Adrenal gland (tissue), 9 donors: ENCODE measurements at regions not wholly inside any gene's neighbourhood (a gene's known extent, or its start where the extent isn't known, plus 50 kb on each side); places are given as distances from the start of the nearest gene placed in this dataset.
"Not testable (repeated sequence)": the region's sequence is repeated elsewhere in the genome, so short reads cannot be mapped to it uniquely, and the experiment has no call there.

Source experiments
- DNase-seq, 7 donors: peaks; one replicate each; pipeline ENCODE4 v3.0.0-alpha.2; 2019 to 2020
- H3K27ac ChIP-seq, 5 donors: fragments of 200-600 bp; sonication (generic) in 4 of 5; 1 replicate in 3 of 5; 2 replicates in 2 of 5; pipeline versions ENCODE4 v1.5.1 to v1.8.0; 2016 to 2020; ENCODE audit warnings: mild to moderate bottlenecking in 1 of 5
- H3K27me3 ChIP-seq: fragments of 200-600 bp; 2 replicates; pipeline ENCODE4 v1.8.0; 2021
- H3K36me3 ChIP-seq, 2 donors: fragments of 200-600 bp; replicated peaks in 1 of 2; 1 replicate in 1 of 2; 2 replicates in 1 of 2; pipeline versions ENCODE4 v1.5.1 to v1.8.0; 2018 to 2022
- H3K4me1 ChIP-seq, 2 donors: fragments of 200-600 bp; replicated peaks in 1 of 2; 1 replicate in 1 of 2; 2 replicates in 1 of 2; pipeline versions ENCODE4 v1.5.1 to v1.8.0; 2018 to 2021
- H3K4me3 ChIP-seq, 4 donors: fragments of 200-600 bp; sonication (generic) in 3 of 4; one replicate each; pipeline ENCODE4 v1.5.1; 2016 to 2018
- H3K9me3 ChIP-seq, 3 donors: fragments of 200-600 bp; sonication (generic) in 1 of 3; replicated peaks in 1 of 3; 1 replicate in 2 of 3; 2 replicates in 1 of 3; pipeline versions ENCODE4 v1.5.1 to v1.8.0; 2016 to 2021
- CTCF ChIP-seq, 6 experiments: fragments of 450-650 bp in 4 of 6; fragments of 200-600 bp in 2 of 6; sonication (generic) in 1 of 6; IDR thresholded peaks; 1 replicate in 5 of 6; 2 replicates in 1 of 6; pipeline versions ENCODE4 v1.5.1 to v1.8.0; 2016 to 2021; ENCODE audit warnings: antibody characterized with exemption in 6 of 6, mild to moderate bottlenecking in 2 of 6, moderate library complexity in 1 of 6
- POLR2A ChIP-seq, 2 donors: fragments of 450-650 bp; IDR thresholded peaks; one replicate each; pipeline ENCODE4 v1.6.1; 2017; ENCODE audit warnings: antibody characterized with exemption in 2 of 2, mild to moderate bottlenecking in 2 of 2, moderate library complexity in 1 of 2
- WGBS, 4 donors: extraction: QIAGEN DNeasy Blood & Tissue Kit in 2 of 4; methylation state at CpG; one replicate each; pipeline versions ENCODE4 v1.1.5 to v1.1.7; 2013 to 2017; 5-methylcytosine and 5-hydroxymethylcytosine counted together
- intact Hi-C, 2 donors: fragments of 100-400 bp; cut with DNase I; formaldehyde crosslinking; loops; one replicate each; pipeline versions ENCODE4 v1.14.1 to v1.15.0; 2022 to 2023
- donor health status: healthy with polysubstance abuse.
- donor health status: Bipolar disorder and iron deficiency.
- donor health status: DM: yes; HTN: yes; CAD: no.
- donor health status: DM: no; HTN: no; CAD: no.
- donor health status: DM: no; HTN: no; CAD: no.

GRCh38 chr16:60392380-60392779, 1643.9 kb downstream of the CDH8 start:
- no peak overlapping the region for H3K27ac ChIP-seq
- H3K4me3 ChIP-seq = no peak overlapping the region
- intact Hi-C loops = no loop called here
- H3K27me3 ChIP-seq = no peaks in the 10 kb centered on the region
- TF ChIP-seq POLR2A (IDR thresholded peaks at IDR 0.05) = no peak
- TF ChIP-seq CTCF (IDR thresholded peaks at IDR 0.05) = no peak
- no peaks in the 10 kb centered on the region for H3K9me3 ChIP-seq
- 80 to 90% (median 85%) methylated on average over 4 of the region's 4 CpGs for WGBS, 4 donors
- H3K4me1 ChIP-seq = no peaks in the 10 kb centered on the region
- H3K36me3 ChIP-seq = no peaks in the 10 kb centered on the region
- DNase-seq = no peak

- no peaks in the 10 kb centered on the region for H3K4me1 ChIP-seq
- intact Hi-C loops = no loop called here
- H3K27ac ChIP-seq = no peak overlapping the region
- TF ChIP-seq CTCF (IDR thresholded peaks at IDR 0.05) = no peak
- no peak for TF ChIP-seq POLR2A (IDR thresholded peaks at IDR 0.05)
- WGBS, 4 donors = 58 to 78% (median 70%) methylated on average over 2 of the region's 2 CpGs
- H3K27me3 ChIP-seq = no peaks in the 10 kb centered on the region
- no peak overlapping the region for H3K4me3 ChIP-seq
- H3K36me3 ChIP-seq = no peaks in the 10 kb centered on the region
- H3K9me3 ChIP-seq = no peaks in the 10 kb centered on the region
- no peak for DNase-seq
These were observed 1637.5 kb upstream of the GOT2 start for GRCh38 chr16:60371591-60371990.

- Histone ChIP-seq H3K4me1 (no peaks in the 10 kb centered on the region), H3K9me3 (no peaks in the 10 kb centered on the region), H3K36me3 (no peaks in the 10 kb centered on the region), H3K27ac (no peak overlapping the region), H3K27me3 (no peaks in the 10 kb centered on the region), H3K4me3 (no peak overlapping the region)
- TF ChIP-seq POLR2A (IDR thresholded peaks at IDR 0.05) = no peak
- TF ChIP-seq CTCF (IDR thresholded peaks at IDR 0.05) = no peak
- DNase-seq = no peak
- 56 to 72% (median 67%) methylated on average over 3 of the region's 3 CpGs for WGBS, 4 donors
- intact Hi-C loops = no loop called here
These were observed 1633.6 kb upstream of the GOT2 start for GRCh38 chr16:60367739-60368138.

- no peak overlapping the region for H3K4me3 ChIP-seq
- TF ChIP-seq CTCF (IDR thresholded peaks at IDR 0.05) = no peak
- no peak for TF ChIP-seq POLR2A (IDR thresholded peaks at IDR 0.05)
- intact Hi-C loops = no loop called here
- no peaks in the 10 kb centered on the region for H3K9me3 ChIP-seq
- no peaks in the 10 kb centered on the region for H3K36me3 ChIP-seq
- 72 to 84% (median 78%) methylated on average over 6 of the region's 6 CpGs for WGBS, 4 donors
- DNase-seq = no peak
- no peak overlapping the region for H3K27ac ChIP-seq
- H3K4me1 ChIP-seq = no peaks in the 10 kb centered on the region
- H3K27me3 ChIP-seq = no peaks in the 10 kb centered on the region
These were observed 1629.5 kb upstream of the GOT2 start for GRCh38 chr16:60363566-60363965.

- H3K4me1 ChIP-seq, H3K9me3 ChIP-seq, DNase-seq, H3K27me3 ChIP-seq, H3K27ac ChIP-seq, H3K4me3 ChIP-seq, intact Hi-C loops, H3K36me3 ChIP-seq: not testable (repeated sequence)
- WGBS, 4 donors = 80 to 92% (median 88%) methylated on average over 1 to 13 of the region's 13 CpGs
These were observed 1625.8 kb upstream of the GOT2 start for GRCh38 chr16:60359866-60360265.

- H3K27ac ChIP-seq, DNase-seq, H3K27me3 ChIP-seq, intact Hi-C loops, H3K9me3 ChIP-seq, H3K36me3 ChIP-seq, H3K4me3 ChIP-seq, H3K4me1 ChIP-seq: not testable (repeated sequence)
- WGBS, 4 donors = 89 to 92% (median 90%) methylated on average over 17 of the region's 17 CpGs
These were observed 1625.3 kb upstream of the GOT2 start for GRCh38 chr16:60359412-60359811.

GRCh38 chr16:60357876-60358522, 1623.9 kb upstream of the GOT2 start:
- DNase-seq, H3K36me3 ChIP-seq, H3K27me3 ChIP-seq, H3K4me1 ChIP-seq, intact Hi-C loops, H3K9me3 ChIP-seq, H3K27ac ChIP-seq, H3K4me3 ChIP-seq: not testable (repeated sequence)
- WGBS, 4 donors = 83 to 92% (median 89%) methylated on average over 18 to 29 of the region's 29 CpGs
